PC-9 (cell line): ENCODE measurements at regions not wholly inside any gene's neighbourhood (a gene's known extent, or its start where the extent isn't known, plus 50 kb on each side); places are given as distances from the start of the nearest gene placed in this dataset.

ENCODE experiments used
- CTCF ChIP-seq: fragments of 200-600 bp; sonication (generic); conservative IDR thresholded peaks from 2 replicates; pipeline ENCODE4 v1.6.1; 2017; ENCODE audit warnings: mixed run types, antibody characterized with exemption, mild to moderate bottlenecking, moderate library complexity
- EZH2 ChIP-seq: fragments of 200-600 bp; sonication (generic); IDR thresholded peaks from 2 replicates; pipeline ENCODE4 v1.8.0; 2017; ENCODE audit warnings: antibody characterized with exemption, low read depth

- TF ChIP-seq CTCF = no peak
- no peak for TF ChIP-seq EZH2
Observed at GRCh38 chr2:7653617-7654016, 736.4 kb downstream of the RNF144A start.
